ENCODE measurements at regions not wholly inside any gene's neighbourhood (a gene's known extent, or its start where the extent isn't known, plus 50 kb on each side); places are given as distances from the start of the nearest gene placed in this dataset.

GRCh38 chr2:128805918-128806317 is 487.2 kb upstream of the HS6ST1 start:
- H3K9ac ChIP-seq (replicated peaks; ENCODE audit: extremely low read depth, insufficient read depth, low read length), result no peak overlapping the region
- H2AFZ ChIP-seq (ENCODE audit: low read depth, low read length), result no peak overlapping the region
- H3K79me2 ChIP-seq (ENCODE audit: control insufficient read depth, insufficient read depth, low read length), result no peaks in the 10 kb centered on the region
- TF ChIP-seq FOS (IDR thresholded peaks at IDR 0.05; ENCODE audit: borderline replicate concordance, insufficient read depth, low read length) (no peak), POLR2AphosphoS5 (IDR thresholded peaks at IDR 0.05; ENCODE audit: insufficient read depth, low read depth, low read length) (no peak), POLR2A (IDR thresholded peaks at IDR 0.05; ENCODE audit: low read depth, low read length) (no peak), MAX (IDR thresholded peaks at IDR 0.05; ENCODE audit: insufficient read depth, insufficient read length) (no peak), JUN (IDR thresholded peaks at IDR 0.05; ENCODE audit: borderline replicate concordance, insufficient read depth, insufficient read length, low read depth) (no peak), MYC (IDR thresholded peaks at IDR 0.05; ENCODE audit: low read depth, low read length) (no peak), EZH2 (IDR thresholded peaks at IDR 0.05; ENCODE audit: borderline replicate concordance, low read depth, low read length, severe bottlenecking) (no peak)
- BruUV-seq (replicated peaks), result no TSS peak
- H3K27me3 ChIP-seq (ENCODE audit: control insufficient read depth in 2 of 2, insufficient read depth in 2 of 2, low read length in 2 of 2), result no peaks in the 10 kb centered on the region
- POLR2A ChIA-PET, result no interaction called here
- H3K27ac ChIP-seq (ENCODE audit: insufficient read depth, low read depth, low read length), result no peak overlapping the region
- no peak overlapping the region for H3K4me3 ChIP-seq (replicated peaks in 1 of 3; ENCODE audit: insufficient read depth in 1 of 3, low read depth in 1 of 3, low read length in 3 of 3)
- H3K4me2 ChIP-seq (ENCODE audit: insufficient read depth, low read length), result no peak overlapping the region
- dilution Hi-C loops (cut with MboI; ENCODE audit: extremely low pct_ligation_motif_present, low sequenced_read_pairs), result no loop called here
- no peaks in the 10 kb centered on the region for H3K9me1 ChIP-seq (replicated peaks; ENCODE audit: control insufficient read depth, extremely low read depth, insufficient read depth, low read length)
- intact Hi-C loops (cut with micrococcal nuclease), result no loop called here
- no peak for FAIRE-seq
- no peak for DNase-seq (ENCODE audit: low read depth, low spot score)
- no peaks in the 10 kb centered on the region for H3K4me1 ChIP-seq (ENCODE audit: control insufficient read depth, extremely low read depth, insufficient read depth, low read length)
- CTCF ChIA-PET, result no interaction called here
- no peaks in the 10 kb centered on the region for H4K20me1 ChIP-seq (replicated peaks; ENCODE audit: control insufficient read depth, extremely low read depth, insufficient read depth, low read length)
- peaks cover 4% of the 10 kb centered on the region for H3K9me3 ChIP-seq (replicated peaks; ENCODE audit: control insufficient read depth, insufficient read depth, low read length)
- no peaks in the 10 kb centered on the region for H3K36me3 ChIP-seq (ENCODE audit: control insufficient read depth in 2 of 2, extremely low read depth in 1 of 2, insufficient read depth in 2 of 2, low read length in 2 of 2)

GRCh38 chr2:128807317-128807716 is 488.6 kb upstream of the HS6ST1 start:
- no peaks in the 10 kb centered on the region for H3K4me1 ChIP-seq (ENCODE audit: control insufficient read depth, extremely low read depth, insufficient read depth, low read length)
- TF ChIP-seq CTCF (IDR thresholded peaks at IDR 0.05; ENCODE audit: extremely low read depth in 1 of 2, insufficient read depth in 1 of 2, low read depth in 1 of 2, low read length in 2 of 2), result no peak
- no peak for TF ChIP-seq POLR2AphosphoS5 (IDR thresholded peaks at IDR 0.05; ENCODE audit: insufficient read depth, low read depth, low read length)
- no peak for TF ChIP-seq POLR2A (IDR thresholded peaks at IDR 0.05; ENCODE audit: low read depth, low read length)
- no peak for TF ChIP-seq MYC (IDR thresholded peaks at IDR 0.05; ENCODE audit: low read depth, low read length)
- TF ChIP-seq GATA2 (IDR thresholded peaks at IDR 0.05; ENCODE audit: insufficient read depth, insufficient read length, low read depth, low read length), result no peak
- no TSS peak for BruUV-seq (replicated peaks)
- no peak overlapping the region for H3K4me2 ChIP-seq (ENCODE audit: insufficient read depth, low read length)
- H3K79me2 ChIP-seq (ENCODE audit: control insufficient read depth, insufficient read depth, low read length), result no peaks in the 10 kb centered on the region
- DNase-seq (ENCODE audit: low read depth, low spot score) (no peak), FAIRE-seq (no peak)
- CTCF ChIA-PET, result interaction anchor here (0.7 kb wide), 1 partner anchor 12 kb away, joined by 3 read pairs; no protein-coding TSS in a partner anchor
- H3K9me1 ChIP-seq (replicated peaks; ENCODE audit: control insufficient read depth, extremely low read depth, insufficient read depth, low read length), result no peaks in the 10 kb centered on the region
- H2AFZ ChIP-seq (ENCODE audit: low read depth, low read length), result no peak overlapping the region
- H3K9ac ChIP-seq (replicated peaks; ENCODE audit: extremely low read depth, insufficient read depth, low read length), result no peak overlapping the region
- no peaks in the 10 kb centered on the region for H3K36me3 ChIP-seq (ENCODE audit: control insufficient read depth in 2 of 2, extremely low read depth in 1 of 2, insufficient read depth in 2 of 2, low read length in 2 of 2)
- no peak overlapping the region for H3K4me3 ChIP-seq (replicated peaks in 1 of 3; ENCODE audit: insufficient read depth in 1 of 3, low read depth in 1 of 3, low read length in 3 of 3)
- no peak overlapping the region for H3K27ac ChIP-seq (ENCODE audit: insufficient read depth, low read depth, low read length)
- no peaks in the 10 kb centered on the region for H3K27me3 ChIP-seq (ENCODE audit: control insufficient read depth in 2 of 2, insufficient read depth in 2 of 2, low read length in 2 of 2)
- POLR2A ChIA-PET, result no interaction called here
- dilution Hi-C loops (cut with MboI; ENCODE audit: extremely low pct_ligation_motif_present, low sequenced_read_pairs), result no loop called here
- H3K9me3 ChIP-seq (replicated peaks; ENCODE audit: control insufficient read depth, insufficient read depth, low read length), result peaks cover 4% of the 10 kb centered on the region
- intact Hi-C loops (cut with micrococcal nuclease), result no loop called here
- H4K20me1 ChIP-seq (replicated peaks; ENCODE audit: control insufficient read depth, extremely low read depth, insufficient read depth, low read length), result no peaks in the 10 kb centered on the region
